Myocyte (in vitro differentiated cells): ENCODE measurements at regions not wholly inside any gene's neighbourhood (a gene's known extent, or its start where the extent isn't known, plus 50 kb on each side); places are given as distances from the start of the nearest gene placed in this dataset.
"Not testable (repeated sequence)": the region's sequence is repeated elsewhere in the genome, so short reads cannot be mapped to it uniquely, and the experiment has no call there.

Source experiments
- DNase-seq: peaks from one replicate; pipeline ENCODE4 v3.0.0-alpha.2; 2012; ENCODE audit warnings: low read depth

DNA sequence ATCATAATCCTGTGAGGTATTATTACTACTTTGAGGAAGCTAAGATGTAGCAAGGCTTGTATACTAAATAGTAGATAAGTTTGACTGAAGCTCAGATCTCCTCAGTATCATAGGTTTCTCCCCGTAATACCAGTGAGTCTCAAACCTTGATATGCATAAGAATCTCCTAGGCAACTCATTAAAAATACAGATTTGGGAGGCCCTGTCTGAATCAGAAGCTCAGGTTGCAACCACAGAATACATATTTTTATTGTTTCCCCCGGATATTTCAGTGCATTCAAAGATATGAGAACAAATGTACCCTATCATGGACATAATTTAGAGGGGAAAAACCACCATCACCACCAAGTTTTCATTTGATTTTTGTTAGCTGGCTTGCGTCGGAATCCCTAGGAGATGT, 242.1 kb upstream of the C2CD4B start:
- DNase-seq: peak; percentile 18

GRCh38 chr15:62407962-62408361, 242.9 kb upstream of the C2CD4B start:
- DNase-seq: no peak

GRCh38 chr15:62409466-62409865, 244.4 kb upstream of the C2CD4B start:
- no peak for DNase-seq

GRCh38 chr15:62412686-62413085, 247.6 kb upstream of the C2CD4B start:
- no peak for DNase-seq

DNA sequence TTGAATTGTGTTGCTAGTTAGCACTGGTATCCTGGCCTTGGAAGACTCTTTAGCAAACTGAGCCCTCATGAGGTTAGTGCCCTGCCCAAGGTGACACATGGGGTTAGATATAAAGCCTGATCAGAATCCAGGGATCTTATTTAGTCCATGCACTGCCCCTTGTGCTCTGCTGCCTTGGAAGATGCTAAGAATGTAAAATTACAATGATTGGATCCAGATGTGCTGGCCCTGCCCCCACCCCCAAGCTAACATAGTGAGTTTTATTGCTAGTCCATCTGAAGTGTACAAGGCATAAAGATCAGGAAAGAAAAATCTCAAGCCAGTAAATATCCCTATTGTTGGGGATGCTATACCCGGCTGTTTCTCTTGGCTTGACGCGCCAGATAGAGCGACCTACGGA, 248.1 kb upstream of the C2CD4B start:
- no peak for DNase-seq

GRCh38 chr15:62413786-62414185, 248.7 kb upstream of the C2CD4B start:
- peak; percentile 75 for DNase-seq

DNA sequence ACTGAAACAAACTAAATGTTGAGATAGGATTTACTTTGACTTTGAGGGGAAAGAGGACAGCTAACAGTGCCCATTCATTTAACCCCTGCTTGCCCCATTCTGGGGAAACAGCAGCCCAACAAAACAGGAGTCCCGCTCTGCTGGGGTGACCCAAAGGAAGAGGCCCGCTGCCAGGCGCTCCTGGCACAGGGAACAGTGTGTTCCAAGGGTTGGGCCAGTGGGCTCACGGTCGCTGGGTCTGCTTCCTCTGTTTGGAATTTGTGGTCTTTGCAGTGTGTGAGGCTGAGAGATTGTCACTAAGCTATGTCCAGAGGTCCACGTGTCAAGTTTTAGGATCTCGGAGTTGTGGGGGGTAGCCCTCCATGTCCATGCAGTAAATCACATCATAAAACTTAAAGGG, 250.4 kb upstream of the C2CD4B start:
- DNase-seq: no peak

GRCh38 chr15:62416526-62416925, 251.4 kb upstream of the C2CD4B start:
- DNase-seq: no peak

- no peak for DNase-seq
Observed at GRCh38 chr15:62417439-62417838, 252.4 kb upstream of the C2CD4B start.

DNA sequence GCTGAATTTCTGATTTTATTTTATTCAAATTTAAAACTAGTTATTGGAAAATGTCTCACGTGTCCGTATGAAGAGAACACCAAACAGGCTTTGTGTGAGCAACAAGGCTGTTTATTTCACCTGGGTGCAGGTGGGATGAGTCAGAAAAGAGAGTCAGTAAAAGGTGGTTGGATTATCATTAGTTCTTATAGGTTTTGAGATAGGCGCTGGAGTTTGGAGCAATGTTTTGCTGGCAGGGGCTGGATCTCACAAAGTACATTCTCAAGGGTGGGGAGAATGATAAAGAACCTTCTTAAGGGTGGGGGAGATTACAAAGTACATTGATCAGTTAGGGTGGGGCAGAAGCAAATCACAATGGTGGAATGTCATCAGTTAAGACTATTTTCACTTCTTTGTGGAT, 253.4 kb upstream of the C2CD4B start:
- not testable (repeated sequence) for DNase-seq

- DNase-seq: peak; percentile 70
Observed at GRCh38 chr15:62419192-62419591, 254.1 kb upstream of the C2CD4B start.

DNA sequence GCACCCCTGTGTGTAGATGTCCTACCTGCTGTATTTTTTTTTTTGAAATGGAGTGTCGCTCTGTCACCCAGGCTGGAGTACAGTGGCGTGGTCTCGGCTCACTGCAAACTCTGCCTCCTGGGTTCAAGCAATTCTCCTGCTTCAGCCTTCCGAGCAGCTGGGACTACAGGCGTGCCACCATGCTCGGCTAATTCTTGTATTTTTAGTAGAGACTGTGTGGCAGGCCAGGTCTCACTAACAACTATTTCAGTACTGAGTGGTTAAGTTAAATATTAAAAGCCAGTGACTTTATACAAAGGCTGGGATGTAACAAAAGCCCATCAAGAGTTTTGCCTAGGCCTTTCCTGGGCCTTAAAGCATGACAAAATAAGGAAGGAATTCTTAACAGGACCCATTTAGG, 255.3 kb upstream of the C2CD4B start:
- DNase-seq: peak; percentile 21

DNA sequence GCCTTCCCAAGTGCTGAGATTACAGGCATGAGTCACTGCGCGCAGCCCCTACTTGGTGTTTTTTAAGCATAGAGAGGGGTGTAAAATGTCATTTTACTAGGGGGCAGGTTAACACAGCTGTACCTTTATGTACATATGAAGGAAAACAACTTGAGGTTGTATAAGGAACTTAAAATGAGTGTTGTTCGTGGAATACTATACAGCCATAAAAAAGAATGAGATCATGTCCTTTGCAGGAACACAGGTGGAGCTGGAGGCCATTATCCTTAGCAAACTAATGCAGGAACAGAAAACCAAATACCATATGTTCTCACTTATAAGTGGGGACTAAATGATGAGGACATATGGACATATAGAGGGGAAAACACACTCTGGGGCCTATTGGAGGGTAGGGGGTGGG, 256.2 kb upstream of the C2CD4B start:
- no peak for DNase-seq

DNA sequence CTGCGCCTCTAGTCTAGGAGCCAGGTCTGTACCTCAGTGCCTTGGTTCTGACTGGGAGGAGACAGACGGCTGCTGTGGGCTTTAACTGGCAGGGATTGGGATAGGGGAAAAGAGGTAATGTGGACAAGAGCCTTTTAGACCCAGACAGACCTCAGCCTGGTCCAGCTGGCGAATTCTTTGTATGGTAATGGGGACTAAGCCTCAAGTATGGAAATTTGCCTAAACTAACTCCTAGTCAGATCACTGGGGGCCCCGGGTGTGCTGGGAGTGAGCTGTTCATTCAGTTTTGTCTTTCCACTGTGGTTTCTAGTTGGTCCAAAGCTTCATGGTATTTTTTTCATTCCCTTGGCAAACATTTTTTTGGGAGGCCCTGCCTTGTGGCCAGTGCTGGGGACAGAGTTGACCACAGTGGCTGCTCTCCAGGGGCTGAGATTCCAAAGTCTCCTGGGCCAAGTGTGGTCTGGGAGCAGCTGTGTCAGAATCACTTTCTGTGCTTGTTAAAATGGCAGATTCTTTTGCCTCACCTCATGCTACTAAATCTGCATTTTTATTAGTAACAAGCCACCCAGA, 261.4 kb upstream of the C2CD4B start:
- DNase-seq: peak; percentile 94

- DNase-seq: no peak
Observed at GRCh38 chr15:62428259-62428658, 263.2 kb upstream of the C2CD4B start.

DNA sequence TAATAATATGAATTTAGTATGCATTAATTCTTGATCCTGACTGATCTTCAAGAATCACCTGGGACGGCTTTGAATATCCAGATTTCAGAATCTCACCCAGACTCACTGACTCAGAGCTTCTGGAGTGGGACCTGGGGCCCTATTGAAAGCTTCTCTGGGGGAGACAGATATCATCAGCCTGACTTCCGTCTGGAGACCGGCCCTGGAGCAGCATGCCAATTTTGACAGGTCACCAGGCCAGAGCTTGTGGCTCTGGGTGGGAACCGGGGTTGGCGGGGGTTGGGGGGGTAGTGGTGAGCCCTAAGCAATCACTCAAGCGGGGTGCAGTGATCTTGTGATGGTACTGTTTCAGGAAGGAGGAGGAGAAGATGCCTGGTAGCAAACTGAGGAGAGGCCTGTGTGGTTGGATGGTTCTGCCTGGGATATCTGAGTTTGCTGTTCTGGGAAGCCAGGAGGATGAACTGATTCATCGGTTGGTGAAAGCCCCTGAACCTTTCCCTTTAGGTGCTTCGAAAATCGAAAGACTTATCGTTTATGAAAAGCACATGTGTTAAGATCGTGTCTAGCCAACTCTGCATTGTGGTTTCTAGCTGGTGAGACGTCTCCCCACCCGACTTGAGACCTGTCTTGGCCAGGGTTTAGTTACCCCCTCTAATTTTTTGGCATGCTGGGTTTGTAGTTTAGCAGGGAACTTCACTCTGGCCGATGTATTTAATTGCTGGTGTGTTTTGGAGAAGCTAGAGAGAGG, 263.9 kb upstream of the C2CD4B start:
- no peak for DNase-seq

- no peak for DNase-seq
Observed at GRCh38 chr15:62430056-62430455, 265.0 kb upstream of the C2CD4B start.

- DNase-seq: no peak
Observed at GRCh38 chr15:62430552-62430951, 265.5 kb upstream of the C2CD4B start.

- DNase-seq: no peak
Observed at GRCh38 chr15:62431008-62431797, 266.1 kb upstream of the C2CD4B start.

DNA sequence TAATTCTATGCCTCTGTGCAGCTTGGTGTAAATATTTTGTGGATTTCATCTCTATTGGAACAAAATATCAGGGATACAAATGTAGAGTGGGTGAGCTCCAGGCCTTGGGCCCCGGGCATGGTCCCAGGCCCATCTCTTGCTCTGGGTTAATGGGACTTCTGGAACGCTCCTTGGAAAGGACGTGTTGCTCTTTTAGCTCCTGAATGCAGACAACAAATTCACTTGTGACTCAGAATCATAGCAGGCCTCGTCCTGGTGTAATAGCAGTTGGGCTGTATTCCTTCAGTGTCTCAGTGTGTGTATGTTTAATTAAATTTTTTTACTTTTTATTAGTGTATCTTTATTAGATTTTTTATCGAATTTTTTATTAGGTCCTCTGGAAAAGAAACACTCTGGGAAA, 266.7 kb upstream of the C2CD4B start:
- DNase-seq: no peak

DNA sequence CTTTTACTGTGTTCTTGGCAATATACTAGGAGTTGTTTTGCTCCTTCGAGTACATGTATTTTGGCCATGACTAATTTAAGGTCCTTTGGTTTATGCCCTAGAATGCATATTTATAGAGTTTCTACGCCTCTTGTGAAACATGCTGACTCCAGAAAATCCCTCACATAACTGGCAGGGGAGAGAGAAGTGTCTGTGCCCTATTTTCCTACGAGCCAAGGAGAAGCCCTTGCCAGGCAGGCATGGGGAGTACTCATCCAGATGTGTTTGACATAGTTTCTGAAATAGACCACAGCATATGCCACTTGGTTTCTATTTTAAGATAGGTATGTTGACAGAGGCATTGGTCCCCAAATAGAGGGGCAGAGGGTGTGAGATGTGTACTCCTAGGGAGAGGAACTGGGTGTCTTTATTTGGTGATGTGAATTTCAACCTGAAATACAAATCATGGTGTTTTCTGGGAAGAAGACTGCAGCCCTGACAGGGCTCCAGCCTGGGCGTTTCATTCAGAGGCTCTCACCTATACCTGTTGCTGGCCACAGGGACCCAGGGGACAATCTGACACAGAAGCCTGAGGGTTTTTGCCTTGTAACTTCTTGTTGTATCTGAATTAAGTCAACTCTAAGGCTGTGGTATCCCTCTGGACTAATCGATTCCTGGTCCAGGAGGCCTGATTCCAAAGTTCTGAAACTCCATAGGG, 267.8 kb upstream of the C2CD4B start:
- peak; percentile 71 for DNase-seq

DNA sequence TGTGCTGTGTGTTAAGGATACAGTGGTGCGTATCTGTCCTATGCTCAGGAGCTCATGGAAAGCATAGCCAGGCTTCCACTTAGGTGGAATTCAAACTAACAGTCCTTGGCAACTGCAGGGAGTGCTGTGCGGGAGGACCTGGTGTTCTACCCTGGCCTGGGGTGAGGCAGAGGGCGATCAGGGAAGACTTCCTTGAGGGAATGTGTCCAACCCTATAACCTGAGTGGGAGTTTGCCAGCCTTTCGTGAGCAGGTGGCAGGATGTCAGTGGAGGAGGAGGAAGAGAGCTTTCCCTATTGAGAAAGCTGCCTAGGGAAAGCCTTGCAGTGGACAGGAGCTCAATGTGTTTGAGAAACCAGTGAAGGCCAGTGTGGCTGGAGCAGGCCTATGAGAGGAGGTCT, 271.1 kb upstream of the C2CD4B start:
- DNase-seq: no peak
